Mammary epithelial cell (primary cell): ENCODE measurements at regions not wholly inside any gene's neighbourhood (a gene's known extent, or its start where the extent isn't known, plus 50 kb on each side); places are given as distances from the start of the nearest gene placed in this dataset.

Experiments used
- EZH2 ChIP-seq: IDR thresholded peaks from 2 replicates; pipeline ENCODE4 v1.6.1; 2012; ENCODE audit warnings: low read length, inconsistent platforms, borderline replicate concordance
- TF ChIP-seq, protein P1 (sequence below), 2 donors: IDR thresholded peaks in 1 of 2; conservative IDR thresholded peaks in 1 of 2; 2 replicates each; pipeline ENCODE4 v1.5.1; 2011 to 2012; ENCODE audit warnings: inconsistent platforms in 2 of 2, low read length in 2 of 2, mild to moderate bottlenecking in 2 of 2, control low read depth in 1 of 2, low read depth in 1 of 2; ENCODE audit not compliant: insufficient read depth in 1 of 2; ENCODE audit errors: extremely low read depth in 1 of 2

DNA sequence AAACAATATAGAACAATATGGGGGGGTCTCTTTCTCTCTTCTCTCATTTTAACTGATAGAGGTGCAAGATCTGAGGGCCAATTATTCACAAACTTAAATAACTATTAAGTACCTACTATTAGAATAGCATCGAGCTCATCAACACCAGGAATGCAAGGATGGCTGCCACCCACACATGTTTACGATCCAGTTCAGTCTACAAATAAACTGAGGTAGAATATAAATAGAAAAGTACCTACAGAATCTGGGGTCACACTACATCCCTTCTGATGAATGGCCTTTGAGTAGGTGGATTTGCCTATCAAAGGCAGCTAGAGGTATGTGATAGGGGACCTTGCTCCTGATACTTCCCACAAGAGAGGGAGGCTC lies 91.8 kb upstream of the ZNF366 start:
- TF ChIP-seq, protein P1, sequence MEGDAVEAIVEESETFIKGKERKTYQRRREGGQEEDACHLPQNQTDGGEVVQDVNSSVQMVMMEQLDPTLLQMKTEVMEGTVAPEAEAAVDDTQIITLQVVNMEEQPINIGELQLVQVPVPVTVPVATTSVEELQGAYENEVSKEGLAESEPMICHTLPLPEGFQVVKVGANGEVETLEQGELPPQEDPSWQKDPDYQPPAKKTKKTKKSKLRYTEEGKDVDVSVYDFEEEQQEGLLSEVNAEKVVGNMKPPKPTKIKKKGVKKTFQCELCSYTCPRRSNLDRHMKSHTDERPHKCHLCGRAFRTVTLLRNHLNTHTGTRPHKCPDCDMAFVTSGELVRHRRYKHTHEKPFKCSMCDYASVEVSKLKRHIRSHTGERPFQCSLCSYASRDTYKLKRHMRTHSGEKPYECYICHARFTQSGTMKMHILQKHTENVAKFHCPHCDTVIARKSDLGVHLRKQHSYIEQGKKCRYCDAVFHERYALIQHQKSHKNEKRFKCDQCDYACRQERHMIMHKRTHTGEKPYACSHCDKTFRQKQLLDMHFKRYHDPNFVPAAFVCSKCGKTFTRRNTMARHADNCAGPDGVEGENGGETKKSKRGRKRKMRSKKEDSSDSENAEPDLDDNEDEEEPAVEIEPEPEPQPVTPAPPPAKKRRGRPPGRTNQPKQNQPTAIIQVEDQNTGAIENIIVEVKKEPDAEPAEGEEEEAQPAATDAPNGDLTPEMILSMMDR (conservative IDR thresholded peaks at IDR 0.05 in 1 of 2, IDR thresholded peaks at IDR 0.05 in 1 of 2; ENCODE audit: extremely low read depth in 1 of 2, insufficient read depth in 1 of 2, low read depth in 1 of 2, low read length in 2 of 2), result no peak
- TF ChIP-seq EZH2, result no peak
